Liver (tissue), 8 donors: ENCODE measurements at regions not wholly inside any gene's neighbourhood (a gene's known extent, or its start where the extent isn't known, plus 50 kb on each side); places are given as distances from the start of the nearest gene placed in this dataset.

Experiments
- DNase-seq: peaks from one replicate; pipeline ENCODE4 v3.0.0-alpha.2; 2017; ENCODE audit warnings: low spot score
- H3K27ac ChIP-seq, 2 donors: one replicate each; pipeline ENCODE4 v1.7.0; 2013; ENCODE audit warnings: inconsistent platforms in 2 of 2, low read length in 2 of 2, control low read depth in 1 of 2, low read depth in 1 of 2, mild to moderate bottlenecking in 1 of 2
- H3K27me3 ChIP-seq, 4 donors: one replicate each; pipeline versions ENCODE4 v1.6.1 to v1.7.0; 2013; ENCODE audit warnings: low read length in 3 of 4, inconsistent platforms in 1 of 4, mild to moderate bottlenecking in 1 of 4, moderate library complexity in 1 of 4; ENCODE audit not compliant: control insufficient read depth in 4 of 4, insufficient read depth in 4 of 4
- H3K36me3 ChIP-seq, 4 donors: one replicate each; pipeline versions ENCODE4 v1.6.1 to v1.7.0; 2013; ENCODE audit warnings: low read length in 3 of 4, mild to moderate bottlenecking in 3 of 4, low read depth in 1 of 4, moderate library complexity in 1 of 4; ENCODE audit not compliant: control insufficient read depth in 4 of 4, insufficient read depth in 3 of 4
- H3K4me1 ChIP-seq, 4 donors: one replicate each; pipeline versions ENCODE4 v1.6.1 to v1.7.0; 2013; ENCODE audit warnings: low read length in 3 of 4, mild to moderate bottlenecking in 3 of 4, moderate library complexity in 1 of 4; ENCODE audit not compliant: control insufficient read depth in 4 of 4, insufficient read depth in 4 of 4
- H3K4me3 ChIP-seq, 3 donors: one replicate each; pipeline versions ENCODE4 v1.6.1 to v1.7.0; 2013; ENCODE audit warnings: low read length in 3 of 3, control low read depth in 1 of 3, low read depth in 1 of 3, mild to moderate bottlenecking in 1 of 3
- H3K9ac ChIP-seq, 2 donors: one replicate each; pipeline ENCODE4 v1.7.0; 2013; ENCODE audit warnings: low read length in 2 of 2, mild to moderate bottlenecking in 2 of 2, moderate library complexity in 2 of 2, control low read depth in 1 of 2, low read depth in 1 of 2
- H3K9me3 ChIP-seq, 4 donors: one replicate each; pipeline versions ENCODE4 v1.6.1 to v1.7.0; 2013; ENCODE audit warnings: low read length in 3 of 4; ENCODE audit not compliant: control insufficient read depth in 4 of 4
- ATF3 ChIP-seq: IDR thresholded peaks from 2 replicates; pipeline ENCODE4 v1.6.1; 2016; ENCODE audit warnings: antibody characterized with exemption
- CTCF ChIP-seq: fragments of 150-350 bp; IDR thresholded peaks from 2 replicates; pipeline ENCODE4 v1.5.1; 2017; ENCODE audit warnings: improper control_type of control experiment, low read depth, low read length; ENCODE audit not compliant: missing input control
- EGR1 ChIP-seq, 2 donors: IDR thresholded peaks; 2 replicates each; pipeline ENCODE4 v1.6.1; 2016 to 2018; ENCODE audit warnings: antibody characterized with exemption in 2 of 2, low read depth in 2 of 2
- FOXA1 ChIP-seq: IDR thresholded peaks from 2 replicates; pipeline ENCODE4 v1.6.1; 2016; ENCODE audit warnings: antibody characterized with exemption
- FOXA2 ChIP-seq: IDR thresholded peaks from 2 replicates; pipeline ENCODE4 v1.6.1; 2016; ENCODE audit warnings: antibody characterized with exemption
- GABPA ChIP-seq, 2 donors: IDR thresholded peaks in 1 of 2; conservative IDR thresholded peaks in 1 of 2; 2 replicates each; pipeline ENCODE4 v1.6.1; 2016; ENCODE audit warnings: antibody characterized with exemption in 2 of 2, mild to moderate bottlenecking in 1 of 2, moderate library complexity in 1 of 2
- HNF4A ChIP-seq, 2 donors: conservative IDR thresholded peaks; 2 replicates each; pipeline ENCODE4 v1.6.1; 2016; ENCODE audit warnings: antibody characterized with exemption in 2 of 2, mild to moderate bottlenecking in 2 of 2
- HNF4G ChIP-seq: IDR thresholded peaks from 2 replicates; pipeline ENCODE4 v1.6.1; 2016; ENCODE audit warnings: antibody characterized with exemption
- JUND ChIP-seq, 2 donors: IDR thresholded peaks; 2 replicates each; pipeline ENCODE4 v1.6.1; 2016; ENCODE audit warnings: antibody characterized with exemption in 2 of 2
- MAX ChIP-seq: IDR thresholded peaks from 2 replicates; pipeline ENCODE4 v1.6.1; 2016; ENCODE audit warnings: antibody characterized with exemption
- NR2F2 ChIP-seq: IDR thresholded peaks from 2 replicates; pipeline ENCODE4 v1.6.1; 2016; ENCODE audit warnings: antibody characterized with exemption
- RAD21 ChIP-seq, 2 donors: IDR thresholded peaks; 2 replicates each; pipeline ENCODE4 v1.6.1; 2016; ENCODE audit warnings: antibody characterized with exemption in 2 of 2, mild to moderate bottlenecking in 2 of 2
- REST ChIP-seq: IDR thresholded peaks from 2 replicates; pipeline ENCODE4 v1.6.1; 2016; ENCODE audit warnings: antibody characterized with exemption, mild to moderate bottlenecking
- RXRA ChIP-seq, 2 donors: IDR thresholded peaks; 2 replicates each; pipeline ENCODE4 v1.6.1; 2017 to 2018; ENCODE audit warnings: antibody characterized with exemption in 2 of 2, mild to moderate bottlenecking in 1 of 2
- SP1 ChIP-seq: IDR thresholded peaks from 2 replicates; pipeline ENCODE4 v1.6.1; 2018; ENCODE audit warnings: antibody characterized with exemption, mild to moderate bottlenecking
- TAF1 ChIP-seq: conservative IDR thresholded peaks from 2 replicates; pipeline ENCODE4 v1.6.1; 2016; ENCODE audit warnings: antibody characterized with exemption, mild to moderate bottlenecking
- YY1 ChIP-seq: IDR thresholded peaks from 2 replicates; pipeline ENCODE4 v1.6.1; 2016; ENCODE audit warnings: antibody characterized with exemption, mild to moderate bottlenecking
- ZBTB33 ChIP-seq: IDR thresholded peaks from 2 replicates; pipeline ENCODE4 v1.6.1; 2016; ENCODE audit warnings: antibody characterized with exemption
- WGBS: extraction: QIAGEN DNeasy Blood & Tissue Kit; methylation state at CpG from one replicate; pipeline ENCODE4 v1.1.7; 2013; 5-methylcytosine and 5-hydroxymethylcytosine counted together
- donor health status: healthy.
- donor health status: healthy.
- donor health status: healthy.
- donor health status: healthy.
- donor health status: healthy.

- TF ChIP-seq REST (no peak), HNF4A (conservative IDR thresholded peaks at IDR 0.05) (no peak)
Observed at GRCh38 chr2:21245565-21245964, 121.8 kb downstream of the TDRD15 start (continued).

- Histone ChIP-seq H3K4me3 (no peak overlapping the region), H3K9me3 (no peaks in the 10 kb centered on the region), H3K36me3 (no peaks in the 10 kb centered on the region), H3K4me1 (no peaks in the 10 kb centered on the region), H3K27me3 (no peaks in the 10 kb centered on the region), H3K27ac (no peak overlapping the region), H3K9ac (no peak overlapping the region)
- WGBS: 92% methylated on average over 3 of the region's 3 CpGs
- TF ChIP-seq TAF1 (no peak), YY1 (no peak), FOXA2 (no peak), EGR1 (IDR thresholded peaks at IDR 0.05; ENCODE audit: low read depth in 2 of 2) (no peak), CTCF (no peak), HNF4A (conservative IDR thresholded peaks at IDR 0.05) (no peak), HNF4G (no peak), SP1 (no peak), MAX (no peak), ATF3 (no peak), JUND (IDR thresholded peaks at IDR 0.05) (no peak), RXRA (IDR thresholded peaks at IDR 0.05) (no peak), ZBTB33 (no peak), GABPA (IDR thresholded peaks at IDR 0.05 in 1 of 2, conservative IDR thresholded peaks at IDR 0.05 in 1 of 2) (no peak), REST (no peak), RAD21 (IDR thresholded peaks at IDR 0.05) (no peak), NR2F2 (no peak), FOXA1 (no peak)
- no peak for DNase-seq
Observed at GRCh38 chr2:21249367-21249766, 125.6 kb downstream of the TDRD15 start.
